NOMO-1 treated with DMSO at 0.1 percent for 48 hours (cell line): ENCODE measurements at regions not wholly inside any gene's neighbourhood (a gene's known extent, or its start where the extent isn't known, plus 50 kb on each side); places are given as distances from the start of the nearest gene placed in this dataset.
"Not testable (repeated sequence)": the region's sequence is repeated elsewhere in the genome, so short reads cannot be mapped to it uniquely, and the experiment has no call there.

Experiments used
- DNase-seq: peaks from one replicate; lab custom pipeline; 2025; ENCODE audit not compliant: unreplicated experiment; lab: John Stamatoyannopoulos, UW

DNA sequence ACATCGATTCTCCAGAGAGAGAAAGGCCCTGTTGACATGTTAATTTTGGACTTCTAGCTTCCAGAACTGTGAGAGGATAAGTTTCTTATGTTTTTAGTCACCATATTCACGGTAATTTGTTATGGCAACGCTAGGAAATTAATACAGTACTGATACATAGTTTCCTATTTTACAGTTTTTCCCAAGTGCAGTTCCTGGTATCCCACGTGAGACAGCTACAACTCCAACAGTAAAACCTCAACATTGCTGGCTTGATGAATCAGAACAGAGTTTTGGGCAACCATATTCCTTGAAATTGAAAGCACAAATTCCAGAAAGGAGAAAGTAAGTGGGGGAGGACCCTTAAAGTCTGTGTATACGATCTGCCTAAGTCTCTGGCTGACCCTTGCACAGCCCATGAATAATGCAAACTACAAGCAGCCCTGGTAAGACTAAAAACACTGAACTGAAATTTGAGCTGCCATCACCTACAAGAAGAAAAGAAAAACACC is 505.1 kb upstream of the NRSN1 start:
- no peak for DNase-seq

DNA sequence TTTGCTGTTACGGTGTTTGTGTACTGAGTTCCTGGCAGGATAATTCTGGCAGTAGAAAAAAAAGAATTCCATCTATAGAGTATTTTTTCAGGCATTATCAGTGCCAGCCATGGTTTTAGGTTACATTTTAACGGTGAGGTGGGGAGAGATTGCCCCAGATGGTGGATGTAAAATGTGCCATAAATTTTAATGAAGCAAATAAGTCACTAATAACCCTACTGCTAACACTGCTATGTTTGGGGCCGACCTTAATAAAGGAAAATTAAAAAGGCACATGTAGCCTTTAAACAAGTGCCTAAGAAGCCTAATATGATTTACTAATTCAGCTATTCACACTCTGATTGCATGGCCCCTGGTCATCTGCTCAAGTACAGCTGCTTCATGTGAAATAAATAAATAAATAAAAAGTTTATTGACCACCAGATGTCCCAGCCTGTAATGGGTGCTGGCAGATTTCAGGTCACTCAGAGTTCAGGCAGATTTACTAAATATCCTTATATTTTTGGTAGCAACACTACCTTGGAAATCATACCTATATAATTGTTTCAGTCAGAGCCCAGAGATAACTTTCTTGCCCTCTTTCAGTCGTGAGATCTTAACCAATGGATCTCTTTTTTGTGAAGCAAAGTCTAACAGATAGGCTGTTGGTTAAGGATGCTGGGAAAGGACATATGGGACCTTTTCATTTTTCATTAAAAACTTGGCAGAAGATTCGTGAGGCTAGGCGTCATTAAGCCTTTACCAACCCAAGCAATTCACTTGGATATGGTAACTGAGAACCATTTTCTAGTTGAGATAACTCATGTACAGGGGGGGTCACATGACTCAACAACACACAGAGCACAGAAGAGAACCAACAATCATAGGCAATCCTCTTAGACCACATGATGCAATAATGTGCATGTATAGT is 495.0 kb upstream of the NRSN1 start:
- no peak for DNase-seq

DNA sequence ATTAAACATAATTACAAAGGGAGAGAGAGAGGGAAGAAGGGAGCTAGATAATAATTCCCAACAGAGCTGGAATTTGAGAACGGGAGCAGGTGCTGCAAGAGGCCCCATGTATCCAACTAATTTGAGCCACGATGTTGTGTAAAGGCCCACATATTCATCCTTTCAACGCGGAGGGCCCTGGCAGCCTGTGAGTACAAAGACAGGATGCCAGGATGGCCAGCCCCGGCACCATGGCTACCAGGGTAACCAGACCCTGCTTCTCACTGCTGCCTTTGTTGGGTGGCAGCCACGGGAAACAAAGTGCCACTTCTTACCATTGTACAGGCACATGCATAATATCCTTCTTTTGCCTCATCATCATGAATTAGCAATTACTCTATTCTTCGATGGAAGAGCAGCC is 492.0 kb upstream of the NRSN1 start:
- DNase-seq, result no peak

DNA sequence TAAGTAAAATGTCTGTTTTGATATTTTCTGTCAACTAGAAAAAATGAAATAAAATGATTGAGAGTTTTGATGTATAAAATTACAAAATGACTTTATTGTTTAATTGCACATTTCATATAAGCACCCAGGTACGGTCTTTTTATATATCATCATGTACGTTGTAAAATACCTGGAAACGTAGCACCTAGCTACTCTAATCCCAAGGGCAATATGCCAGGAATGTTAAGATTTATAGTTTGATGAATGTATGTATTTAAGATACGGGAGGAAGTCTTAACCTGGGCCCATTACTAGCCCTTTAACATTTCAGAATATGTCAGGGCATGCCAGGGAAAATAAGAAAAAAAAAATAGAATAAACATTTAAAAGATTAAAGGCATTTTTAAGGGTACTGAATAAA is 490.9 kb upstream of the NRSN1 start:
- no peak for DNase-seq

DNA sequence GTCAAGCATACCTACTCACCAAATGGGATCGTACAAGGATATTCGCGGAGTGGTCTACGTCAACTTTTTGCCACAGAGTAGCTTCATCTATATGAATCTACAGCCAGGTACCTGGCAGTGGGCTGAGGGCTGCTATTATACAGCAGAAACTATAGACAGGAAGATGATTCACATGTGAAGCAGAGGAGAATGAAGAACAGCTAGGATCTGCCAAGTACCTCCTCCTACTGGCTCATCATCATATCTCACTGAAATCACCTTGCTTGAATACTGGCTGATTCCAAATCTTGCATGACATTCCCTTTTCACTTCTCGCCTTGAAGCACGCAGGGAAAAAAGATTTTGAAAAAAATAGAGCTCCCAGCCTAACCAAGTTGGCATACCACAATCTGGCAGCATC is 488.7 kb upstream of the NRSN1 start:
- no peak for DNase-seq

DNA sequence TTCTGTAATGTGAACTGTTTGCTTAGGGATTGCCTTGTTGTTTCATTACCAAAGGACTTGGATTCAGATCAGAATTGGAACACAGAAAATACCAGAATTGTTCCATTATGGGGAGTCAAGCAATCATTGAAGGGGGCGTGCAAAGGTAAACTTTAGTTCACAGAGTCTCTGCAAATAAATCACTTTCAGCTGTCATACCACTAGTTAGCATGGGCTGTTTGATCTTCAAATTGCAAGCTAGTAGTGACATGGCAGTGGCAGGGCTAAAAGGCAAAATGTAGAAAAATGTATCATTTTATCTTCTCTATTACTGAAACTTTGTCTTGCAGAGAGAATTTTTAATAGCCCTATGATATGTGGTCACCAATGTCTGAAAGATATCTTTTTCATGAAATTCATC is 483.2 kb upstream of the NRSN1 start:
- DNase-seq, result no peak

DNA sequence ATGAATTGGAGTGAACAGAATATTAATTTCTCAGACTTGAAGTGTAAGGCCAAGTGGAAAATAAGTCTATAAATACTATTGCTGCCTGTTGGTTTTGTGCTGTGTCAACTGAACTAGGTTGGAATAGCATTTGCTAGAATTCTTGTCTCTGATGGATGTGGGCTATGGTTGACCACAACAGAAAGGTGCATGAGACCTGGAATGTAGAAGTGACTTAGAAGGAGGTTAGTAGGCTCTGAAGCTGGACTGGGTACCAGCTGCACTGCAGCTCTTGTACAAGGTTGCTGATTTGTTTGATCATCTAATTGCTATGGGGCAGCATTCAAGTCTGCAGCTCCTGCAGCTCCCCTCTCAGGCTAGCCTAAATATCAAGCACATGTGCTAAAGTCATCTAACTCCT is 479.0 kb upstream of the NRSN1 start:
- DNase-seq, result no peak

DNA sequence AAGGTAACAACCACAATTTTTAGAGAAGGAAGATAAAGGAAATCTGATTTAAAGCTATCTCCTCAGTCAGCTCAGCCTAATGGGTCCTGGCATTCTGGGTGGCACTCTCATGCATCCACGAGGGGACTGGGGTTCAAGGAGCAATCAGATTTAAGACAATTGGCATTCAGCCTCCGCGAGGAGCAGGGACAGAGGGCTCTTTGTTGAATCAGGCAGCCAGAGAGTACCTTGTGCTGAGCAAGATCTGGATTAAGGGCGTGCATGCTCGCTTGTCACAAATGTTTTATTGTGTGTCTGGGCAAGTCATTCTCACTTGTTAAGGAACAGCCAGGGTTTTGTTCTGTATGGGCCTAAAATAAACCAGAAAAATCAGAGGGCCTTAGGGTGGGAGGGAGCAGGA is 475.3 kb upstream of the NRSN1 start:
- DNase-seq, result no peak

DNA sequence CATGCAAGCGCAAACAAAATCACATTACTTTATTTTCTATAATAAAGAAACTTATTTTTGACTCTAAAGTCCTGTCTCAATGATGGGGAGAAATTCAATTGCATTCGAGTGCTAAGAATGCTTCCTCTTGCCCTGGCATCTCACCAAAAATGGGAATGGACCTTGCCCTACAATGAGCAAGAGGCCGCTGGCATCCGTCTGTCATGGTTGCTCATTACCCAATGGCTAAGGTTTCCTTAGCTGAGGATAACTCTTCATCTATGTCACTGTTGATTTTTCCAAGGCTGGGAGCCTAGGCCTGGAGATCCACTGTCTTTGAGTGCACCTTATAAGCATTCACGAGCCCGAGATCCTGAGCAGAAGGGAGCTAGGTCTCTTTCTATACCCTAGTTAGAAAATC is 471.3 kb upstream of the NRSN1 start:
- DNase-seq, result no peak

DNA sequence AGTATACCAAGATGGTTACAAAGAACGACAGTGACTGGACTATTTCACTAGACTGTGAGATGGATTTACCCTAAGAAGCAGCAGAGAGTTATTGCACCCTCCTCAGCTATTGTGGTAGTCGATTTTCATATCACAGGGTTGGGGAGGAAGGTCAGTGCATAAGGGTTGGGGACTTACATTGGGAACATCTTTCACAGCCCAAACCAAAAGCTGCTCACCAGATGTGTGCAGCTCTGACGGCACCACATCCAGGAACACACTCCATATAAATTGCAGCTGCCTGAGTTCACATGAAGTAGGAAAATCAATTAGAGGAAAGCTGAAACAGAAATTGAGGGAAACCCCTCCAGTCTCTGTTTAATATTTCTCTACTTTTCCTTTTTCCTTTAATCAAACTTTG is 470.5 kb upstream of the NRSN1 start:
- no peak for DNase-seq

DNA sequence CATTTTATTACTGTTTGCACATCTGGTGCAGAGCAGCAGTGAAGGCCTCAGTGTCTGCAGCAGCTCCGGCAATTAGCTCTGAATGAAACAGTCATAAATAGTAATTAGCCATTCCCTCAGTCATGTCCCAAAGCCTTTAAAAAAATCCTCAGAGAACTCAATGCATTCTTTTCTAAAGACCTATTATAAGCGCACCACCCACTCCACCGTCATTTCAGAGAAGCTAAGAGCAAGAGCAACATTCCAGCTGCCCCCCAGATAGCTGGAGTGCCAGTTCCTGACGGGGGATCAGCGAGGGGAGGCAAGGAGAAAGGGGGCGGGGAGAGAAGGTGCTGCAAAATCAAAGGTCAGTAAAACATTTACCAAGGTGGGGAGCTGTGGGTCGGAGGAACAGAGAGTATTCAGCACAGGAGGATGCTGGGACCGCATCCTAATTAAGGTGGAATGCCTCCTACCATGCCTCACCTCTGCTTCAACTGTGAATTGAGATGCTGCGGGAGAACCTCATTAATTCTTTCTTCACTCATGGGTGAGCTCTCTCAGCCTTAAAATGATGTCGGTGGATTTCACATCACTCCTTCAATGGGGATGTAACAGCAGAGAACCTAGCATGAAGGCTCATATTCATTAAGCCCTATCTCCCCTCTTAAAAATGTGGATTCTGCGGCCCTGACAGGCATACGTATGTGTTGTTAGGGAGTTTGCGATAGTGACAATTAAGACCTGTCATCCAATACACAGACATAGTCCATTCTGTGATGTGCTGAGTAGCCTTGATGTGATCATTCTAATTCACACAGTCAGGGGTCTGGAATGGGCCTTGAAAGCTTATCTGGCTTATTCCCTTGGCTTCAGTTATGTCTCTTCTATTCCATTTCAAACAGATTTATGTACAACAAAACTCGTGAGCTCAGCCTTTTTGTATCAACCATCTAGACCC is 469.5 kb upstream of the NRSN1 start:
- DNase-seq, result no peak

DNA sequence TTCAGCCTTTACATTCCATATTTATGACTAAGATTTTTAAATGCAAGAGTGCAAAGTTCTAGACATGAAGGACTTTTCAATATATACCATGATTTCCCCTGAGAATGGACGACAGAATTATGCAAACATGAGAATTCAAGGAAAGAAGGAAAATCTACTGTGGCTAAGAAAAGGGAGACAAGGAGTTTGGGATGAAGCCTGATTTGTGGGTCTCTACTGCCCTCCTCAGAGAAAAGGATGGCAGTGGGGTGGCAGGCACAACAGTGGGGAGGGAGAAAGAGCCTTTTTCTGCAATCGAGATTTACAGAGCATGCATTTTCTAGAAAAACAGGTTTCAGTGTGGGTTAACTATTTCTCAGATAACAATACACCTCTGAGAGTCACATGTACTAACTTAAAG is 466.9 kb upstream of the NRSN1 start:
- no peak for DNase-seq

DNA sequence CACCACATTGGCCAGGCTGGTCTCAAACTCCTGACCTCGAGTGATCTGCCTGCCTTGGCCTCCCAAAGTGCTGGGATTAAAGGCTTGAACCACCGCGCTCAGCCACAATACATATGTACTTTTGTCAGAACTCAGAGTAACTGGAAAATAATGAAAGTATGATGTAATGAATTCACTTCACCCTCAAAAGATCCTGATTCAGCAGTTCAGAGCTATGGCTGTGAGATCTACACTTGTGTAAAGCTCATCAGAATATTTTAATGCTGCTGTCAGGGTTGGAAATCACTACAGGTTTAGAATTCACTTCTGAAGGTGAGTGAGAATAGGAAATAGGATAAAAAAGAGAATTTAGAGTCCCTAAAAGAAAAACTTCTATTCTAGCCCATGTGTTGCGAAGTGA is 464.5 kb upstream of the NRSN1 start:
- DNase-seq, result no peak

DNA sequence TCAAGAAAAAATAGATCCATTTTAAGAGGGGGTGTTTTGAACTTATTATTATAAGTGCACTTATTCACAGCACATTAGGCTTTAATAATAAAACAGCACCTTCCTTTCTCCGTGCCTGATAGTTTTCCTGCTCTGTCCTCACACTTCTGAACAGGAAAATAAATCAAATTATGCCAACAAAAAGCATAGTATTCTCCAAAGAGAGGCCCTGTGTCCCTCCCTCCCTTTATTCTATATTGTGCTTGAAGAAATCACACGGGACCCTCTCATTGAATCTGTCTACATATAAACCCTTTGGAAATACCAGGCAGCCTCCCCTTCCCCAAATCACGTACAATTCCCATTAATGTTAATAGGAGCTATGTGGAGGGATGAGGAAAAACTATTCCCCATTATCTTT is 462.9 kb upstream of the NRSN1 start:
- DNase-seq, result no peak

DNA sequence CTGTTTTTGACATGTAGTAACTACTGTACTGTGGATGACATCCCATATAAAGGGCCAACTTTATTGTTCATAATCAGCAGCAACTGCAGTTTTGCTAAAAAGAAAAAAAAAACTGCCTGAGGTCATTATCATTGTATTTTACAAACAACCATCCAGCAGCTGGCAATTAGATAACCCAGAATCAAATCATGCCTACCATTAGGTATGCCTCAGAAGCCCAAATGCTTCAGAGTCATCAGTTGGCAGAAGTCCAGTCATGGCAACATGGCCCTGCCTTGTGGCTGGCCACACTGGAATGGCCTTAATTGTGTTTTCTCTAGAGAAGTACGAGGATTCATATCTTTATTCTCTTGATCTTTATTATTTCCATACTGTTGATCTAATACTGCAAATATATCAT is 462.4 kb upstream of the NRSN1 start:
- DNase-seq, result no peak

DNA sequence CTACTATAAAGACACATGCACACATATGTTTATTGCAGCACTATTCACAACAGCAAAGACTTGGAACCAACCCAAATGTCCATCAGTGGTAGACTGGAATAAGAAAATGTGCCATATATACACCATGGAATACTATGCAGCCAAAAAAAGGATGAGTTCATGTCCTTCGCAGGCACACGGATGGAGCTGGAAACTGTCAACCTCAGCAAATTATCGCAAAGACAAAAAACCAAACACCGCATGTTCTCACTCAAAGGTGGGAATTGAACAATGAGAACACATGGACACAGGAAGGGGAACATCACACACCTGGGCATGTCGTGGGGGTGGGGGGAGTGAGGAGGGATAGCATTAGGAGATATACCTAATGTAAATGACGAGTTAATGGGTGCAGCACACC is 460.1 kb upstream of the NRSN1 start:
- DNase-seq, result not testable (repeated sequence)

DNA sequence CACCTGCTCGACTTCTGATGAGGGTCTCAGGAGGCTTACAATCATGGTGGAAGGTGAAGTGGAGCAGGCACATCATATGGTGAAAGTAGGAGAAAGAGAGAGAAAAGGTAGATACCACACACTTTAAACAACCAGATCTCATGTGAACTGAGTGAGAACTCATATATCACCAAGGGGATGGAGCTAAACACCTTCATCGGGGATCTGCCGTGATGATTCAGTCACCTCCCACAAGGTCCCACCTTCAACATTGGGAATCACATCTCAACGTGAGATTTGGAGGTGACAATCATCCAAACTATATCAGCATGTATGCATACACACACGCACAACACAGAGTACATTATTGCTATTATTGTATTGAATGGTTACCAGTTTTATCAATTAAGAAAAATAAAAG is 453.3 kb upstream of the NRSN1 start:
- no peak for DNase-seq

DNA sequence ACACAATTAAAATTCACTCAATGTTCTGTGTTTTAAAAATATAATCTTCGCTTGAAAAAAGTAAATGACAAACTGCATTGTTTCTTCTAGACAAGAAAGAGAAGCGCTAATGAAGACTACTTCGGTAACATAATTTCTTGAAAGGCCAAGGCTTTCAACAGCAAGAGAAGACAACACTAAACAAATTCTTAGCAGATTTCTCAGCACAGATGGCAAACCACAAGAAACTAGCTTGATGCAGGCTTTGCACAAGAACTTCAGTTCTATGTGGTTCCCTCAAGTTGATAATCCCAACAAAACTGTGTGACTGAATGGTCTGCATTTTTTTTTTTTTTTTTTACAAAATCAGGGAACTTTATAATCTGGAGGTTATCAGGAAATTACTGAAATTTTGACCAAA is 447.4 kb upstream of the NRSN1 start:
- DNase-seq, result no peak

DNA sequence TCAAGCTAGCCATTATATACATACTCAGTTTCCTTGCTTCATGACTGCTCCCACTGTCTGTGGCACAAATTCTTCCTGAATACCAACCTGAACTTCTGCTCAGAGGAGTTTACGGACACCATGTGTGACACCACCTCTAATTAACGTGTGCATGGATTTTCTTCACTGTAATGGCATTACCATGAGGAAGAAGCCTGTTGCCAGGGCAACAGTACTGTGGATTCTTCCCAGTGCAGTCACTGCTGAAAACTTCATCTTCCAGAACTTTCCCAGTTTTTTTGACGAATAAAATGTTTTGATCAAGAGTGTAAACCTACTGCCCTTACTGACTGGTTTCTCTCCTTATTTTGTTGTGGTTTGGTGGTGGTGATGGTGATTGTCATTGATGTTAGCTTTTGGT is 444.3 kb upstream of the NRSN1 start:
- DNase-seq, result no peak

DNA sequence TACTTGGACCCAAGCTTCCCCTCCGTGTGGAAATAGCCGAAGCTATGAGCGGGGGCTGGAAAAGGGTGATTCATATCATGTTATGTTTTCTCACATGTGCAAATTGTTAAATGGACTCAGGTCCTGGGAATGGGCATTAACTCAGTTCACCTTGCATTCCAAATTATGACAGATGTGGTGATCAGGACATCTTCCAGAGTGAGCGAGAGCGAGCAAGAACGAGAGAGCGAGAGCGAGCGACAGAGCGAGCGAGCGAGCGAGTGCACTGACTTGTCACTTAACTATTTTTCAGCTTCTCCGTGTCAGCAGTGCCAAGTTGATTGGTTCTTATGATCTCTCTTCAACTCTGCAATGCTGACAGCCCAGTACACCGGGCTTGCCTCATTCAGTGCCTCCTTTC is 437.4 kb upstream of the NRSN1 start:
- DNase-seq, result no peak

DNA sequence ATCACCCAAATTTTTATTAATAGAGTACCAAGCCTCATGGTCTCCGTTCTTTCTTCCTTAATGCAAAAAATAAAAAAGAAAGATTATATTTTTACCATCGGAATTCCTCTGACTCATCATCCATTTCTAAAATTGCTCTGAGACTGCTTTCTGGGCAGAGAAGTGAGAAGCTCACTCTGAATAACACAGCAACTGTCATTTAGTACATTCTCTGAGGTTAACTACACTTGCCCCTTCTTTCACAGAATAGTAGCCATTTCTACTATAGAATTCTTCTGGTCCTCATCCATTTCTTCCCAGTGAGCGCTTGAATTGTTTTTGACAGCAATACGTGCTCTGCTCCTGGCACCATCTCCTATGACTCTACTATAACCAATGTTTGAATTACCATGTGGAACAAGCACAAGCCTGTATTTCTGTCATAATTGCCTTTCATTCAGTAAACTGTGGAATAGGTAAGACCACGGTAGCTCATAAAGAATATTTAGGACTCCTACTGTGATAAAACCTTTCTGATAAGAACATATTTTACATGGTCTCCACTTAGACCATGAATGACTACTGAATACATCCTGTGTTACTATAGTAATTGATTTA is 435.5 kb upstream of the NRSN1 start:
- no peak for DNase-seq

DNA sequence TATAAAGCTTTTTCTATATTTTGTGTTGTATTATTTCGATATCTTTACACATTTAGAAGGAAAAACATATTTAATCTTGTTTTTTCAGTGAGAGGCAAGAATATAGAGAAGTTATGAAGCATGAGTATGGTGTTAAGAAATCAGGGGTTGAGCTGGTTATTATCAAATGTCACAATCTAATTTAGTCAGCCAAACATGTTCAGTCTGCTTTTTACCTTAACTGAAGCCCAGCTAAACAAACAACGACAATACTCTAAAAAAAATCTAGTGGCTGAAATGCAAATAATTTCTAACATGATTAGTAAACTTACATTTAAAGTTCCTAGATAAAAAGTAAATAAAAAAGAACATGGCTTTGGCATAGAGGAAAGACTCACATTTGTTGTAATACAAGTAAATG is 433.8 kb upstream of the NRSN1 start:
- no peak for DNase-seq
